Brain microvascular endothelial cell (primary cell): ENCODE measurements at regions not wholly inside any gene's neighbourhood (a gene's known extent, or its start where the extent isn't known, plus 50 kb on each side); places are given as distances from the start of the nearest gene placed in this dataset.

Source experiments
- DNase-seq: peaks from one replicate; pipeline ENCODE4 v3.0.0-alpha.2; 2020
- H3K27ac ChIP-seq: fragments of 250-450 bp; sonication (Bioruptor Pico); 2 replicates; pipeline ENCODE4 v1.5.1; 2020; ENCODE audit warnings: mild to moderate bottlenecking, moderate library complexity
- H3K27me3 ChIP-seq: fragments of 250-450 bp; sonication (Bioruptor Pico); replicated peaks from 2 replicates; pipeline ENCODE4 v1.5.1; 2020; ENCODE audit warnings: mild to moderate bottlenecking
- H3K36me3 ChIP-seq: fragments of 250-450 bp; sonication (Bioruptor Pico); replicated peaks from 2 replicates; pipeline ENCODE4 v1.5.1; 2020; ENCODE audit warnings: mild to moderate bottlenecking
- H3K4me3 ChIP-seq: 2 replicates; pipeline ENCODE4 v1.5.1; 2011; ENCODE audit warnings: low read depth, mild to moderate bottlenecking, control low read depth, low read length, moderate library complexity
- CTCF ChIP-seq: IDR thresholded peaks from 2 replicates; pipeline ENCODE4 v1.5.1; 2011; ENCODE audit warnings: low read depth, mild to moderate bottlenecking, moderate library complexity, low read length, control low read depth, inconsistent platforms; ENCODE audit errors: missing control alignments
- in situ Hi-C: cut with HindIII; loops from 2 replicates; pipeline ENCODE4 v1.10.0; 2017; ENCODE audit warnings: low sequenced_read_pairs, low pct_ligation_motif_present

DNA sequence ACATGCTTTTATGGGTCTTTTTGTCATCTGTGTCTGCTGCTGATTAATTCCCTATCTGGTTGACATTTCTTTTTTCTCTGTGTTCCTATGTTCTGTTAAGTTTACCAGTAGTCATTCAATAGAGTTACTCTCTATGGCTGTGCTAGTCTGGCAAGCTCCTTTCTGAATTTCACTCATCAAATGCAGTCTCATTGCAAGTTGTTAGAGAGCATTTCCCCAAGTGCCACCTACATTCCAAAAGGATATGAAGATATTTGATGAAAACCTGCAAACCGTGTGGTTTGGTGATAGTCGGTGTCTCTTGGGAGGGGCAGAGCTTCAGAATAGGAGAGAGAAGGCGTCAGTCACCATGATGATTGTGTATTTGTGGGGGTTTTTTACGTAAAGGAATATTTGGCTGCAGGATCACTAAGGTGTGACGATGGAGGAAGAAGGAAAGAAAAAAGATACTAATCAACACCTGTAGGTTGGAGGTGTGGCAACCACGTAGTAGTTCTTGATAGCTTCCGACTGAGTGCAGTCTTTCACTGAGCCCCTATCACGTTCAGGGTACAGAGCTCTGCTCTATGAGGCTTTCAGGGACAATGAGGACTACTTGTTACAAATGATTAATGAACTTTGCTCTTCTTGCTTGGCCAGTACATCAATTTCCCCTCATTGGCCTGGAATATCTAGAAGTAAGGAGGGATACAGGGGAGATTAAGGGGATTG lies 73.1 kb upstream of the TNFAIP3 start:
- H3K4me3 ChIP-seq = no peak overlapping the region
- no peak for DNase-seq
- H3K27me3 ChIP-seq = no peaks in the 10 kb centered on the region
- H3K27ac ChIP-seq = no peak overlapping the region
- in situ Hi-C loops = no loop called here
- no peaks in the 10 kb centered on the region for H3K36me3 ChIP-seq
- no peak for TF ChIP-seq CTCF

DNA sequence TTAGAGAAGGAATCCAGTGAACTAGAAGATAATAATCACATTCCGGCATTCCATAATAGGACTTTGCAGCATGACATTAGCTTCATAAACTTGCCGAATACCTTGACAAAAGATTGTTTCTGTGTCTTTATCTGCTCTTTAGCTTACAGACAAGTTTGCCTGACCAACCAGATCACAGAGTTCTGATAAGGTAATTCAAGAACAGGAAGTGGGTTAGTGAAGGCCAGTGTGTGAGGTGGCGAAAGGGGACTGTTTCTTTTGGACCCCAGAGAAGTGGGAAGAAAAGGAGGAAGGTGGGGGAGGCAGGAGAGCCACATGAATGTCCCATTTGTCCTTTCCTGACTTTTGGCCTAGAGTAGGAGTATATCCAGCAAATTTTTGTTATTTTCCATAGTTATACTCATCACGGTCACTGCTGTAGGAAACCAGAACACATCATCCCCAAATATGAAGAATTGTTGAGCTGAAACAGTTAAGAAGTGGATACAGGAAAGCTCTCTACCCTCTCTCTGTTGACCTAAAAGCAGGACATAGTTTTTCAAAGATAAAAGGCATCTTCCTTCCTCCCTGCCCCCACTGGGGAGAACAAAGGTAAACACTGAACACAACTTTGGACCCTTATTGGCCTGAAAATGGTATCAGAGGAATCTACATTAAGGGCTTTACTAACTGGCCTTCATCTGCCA lies 72.4 kb upstream of the TNFAIP3 start:
- no peak for DNase-seq
- no peak overlapping the region for H3K4me3 ChIP-seq
- no peak overlapping the region for H3K27ac ChIP-seq
- no peaks in the 10 kb centered on the region for H3K27me3 ChIP-seq
- in situ Hi-C loops = no loop called here
- TF ChIP-seq CTCF = no peak
- H3K36me3 ChIP-seq = no peaks in the 10 kb centered on the region

GRCh38 chr6:137795501-137795900 lies 71.6 kb upstream of the TNFAIP3 start:
- in situ Hi-C loops = no loop called here
- Histone ChIP-seq H3K27me3 (no peaks in the 10 kb centered on the region), H3K27ac (no peak overlapping the region), H3K36me3 (no peaks in the 10 kb centered on the region), H3K4me3 (no peak overlapping the region)
- TF ChIP-seq CTCF = no peak
- no peak for DNase-seq

DNA sequence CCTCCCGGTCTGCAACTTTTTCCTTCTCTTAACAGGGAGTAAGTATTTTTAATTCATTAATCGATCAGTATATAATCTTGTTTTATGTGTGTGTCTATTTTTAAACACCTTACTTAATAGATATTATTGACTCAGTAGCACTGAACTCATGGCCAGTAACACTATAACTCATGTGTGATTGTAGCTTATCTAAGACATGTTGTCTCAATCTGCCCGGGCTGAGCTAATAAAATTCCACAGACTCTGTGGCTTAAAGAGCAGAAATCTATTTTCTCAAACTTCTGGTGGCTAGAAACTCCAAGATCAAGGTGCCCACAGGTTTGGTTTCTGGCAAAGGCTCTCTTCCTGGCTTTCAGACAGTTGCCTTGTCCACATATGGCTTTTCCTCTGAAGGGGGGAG lies 68.8 kb upstream of the TNFAIP3 start:
- DNase-seq = peak; percentile 44
- H3K27me3 ChIP-seq = no peaks in the 10 kb centered on the region
- TF ChIP-seq CTCF = no peak
- no peak overlapping the region for H3K4me3 ChIP-seq
- no peak overlapping the region for H3K27ac ChIP-seq
- in situ Hi-C loops = no loop called here
- no peaks in the 10 kb centered on the region for H3K36me3 ChIP-seq

- Histone ChIP-seq H3K27me3 (no peaks in the 10 kb centered on the region), H3K27ac (no peak overlapping the region), H3K36me3 (no peaks in the 10 kb centered on the region), H3K4me3 (no peak overlapping the region)
- in situ Hi-C loops = no loop called here
- no peak for TF ChIP-seq CTCF
- no peak for DNase-seq
Measured at GRCh38 chr6:137798846-137799245, 68.2 kb upstream of the TNFAIP3 start.
